ENCODE measurements at regions not wholly inside any gene's neighbourhood (a gene's known extent, or its start where the extent isn't known, plus 50 kb on each side); places are given as distances from the start of the nearest gene placed in this dataset.

GRCh38 chr4:171646984-171647383 is 166.2 kb upstream of the GALNTL6 start:
- TF ChIP-seq CTCF (IDR thresholded peaks at IDR 0.05) = no peak
- no peak for TF ChIP-seq POLR2A (IDR thresholded peaks at IDR 0.05)
- TF ChIP-seq POLR2AphosphoS5 (IDR thresholded peaks at IDR 0.05; ENCODE audit: insufficient read depth in 1 of 2, low read depth in 1 of 2) = no peak
- no peak overlapping the region for H3K27ac ChIP-seq
- H3K4me3 ChIP-seq = no peak overlapping the region
- H3K27me3 ChIP-seq = no peaks in the 10 kb centered on the region
- intact Hi-C loops (cut with DNase I) = no loop called here
- H3K36me3 ChIP-seq = no peaks in the 10 kb centered on the region
- DNase-seq (ENCODE audit: extremely low spot score in 2 of 2) = no peak
- H3K4me1 ChIP-seq = no peaks in the 10 kb centered on the region
- H3K9me3 ChIP-seq = no peaks in the 10 kb centered on the region

GRCh38 chr4:171644430-171645057 is 168.7 kb upstream of the GALNTL6 start:
- Histone ChIP-seq H3K27me3 (no peaks in the 10 kb centered on the region), H3K9me3 (no peaks in the 10 kb centered on the region), H3K4me1 (no peaks in the 10 kb centered on the region), H3K27ac (no peak overlapping the region), H3K4me3 (no peak overlapping the region), H3K36me3 (no peaks in the 10 kb centered on the region)
- intact Hi-C loops (cut with DNase I) = no loop called here
- DNase-seq (ENCODE audit: extremely low spot score in 2 of 2) = no peak
- no peak for TF ChIP-seq POLR2A (IDR thresholded peaks at IDR 0.05)
- TF ChIP-seq POLR2AphosphoS5 (IDR thresholded peaks at IDR 0.05; ENCODE audit: insufficient read depth in 1 of 2, low read depth in 1 of 2) = no peak
- TF ChIP-seq CTCF (IDR thresholded peaks at IDR 0.05) = no peak

GRCh38 chr4:171639540-171639939 is 173.7 kb upstream of the GALNTL6 start:
- no peak for DNase-seq (ENCODE audit: extremely low spot score in 2 of 2)
- intact Hi-C loops (cut with DNase I) = no loop called here
- no peaks in the 10 kb centered on the region for H3K9me3 ChIP-seq
- TF ChIP-seq CTCF (IDR thresholded peaks at IDR 0.05) (no peak), POLR2A (IDR thresholded peaks at IDR 0.05) (no peak), POLR2AphosphoS5 (IDR thresholded peaks at IDR 0.05; ENCODE audit: insufficient read depth in 1 of 2, low read depth in 1 of 2) (no peak)
- H3K4me1 ChIP-seq = no peaks in the 10 kb centered on the region
- H3K36me3 ChIP-seq = no peaks in the 10 kb centered on the region
- no peak overlapping the region for H3K4me3 ChIP-seq
- H3K27me3 ChIP-seq = no peaks in the 10 kb centered on the region
- no peak overlapping the region for H3K27ac ChIP-seq

- TF ChIP-seq POLR2AphosphoS5 (IDR thresholded peaks at IDR 0.05; ENCODE audit: insufficient read depth in 1 of 2, low read depth in 1 of 2) (no peak), CTCF (IDR thresholded peaks at IDR 0.05) (no peak), POLR2A (IDR thresholded peaks at IDR 0.05) (no peak)
- no peaks in the 10 kb centered on the region for H3K9me3 ChIP-seq
- intact Hi-C loops (cut with DNase I) = no loop called here
- H3K4me1 ChIP-seq = no peaks in the 10 kb centered on the region
- DNase-seq (ENCODE audit: extremely low spot score in 2 of 2) = no peak
- H3K4me3 ChIP-seq = no peak overlapping the region
- no peak overlapping the region for H3K27ac ChIP-seq
- no peaks in the 10 kb centered on the region for H3K36me3 ChIP-seq
- H3K27me3 ChIP-seq = no peaks in the 10 kb centered on the region
Measured at GRCh38 chr4:171636606-171637005, 176.6 kb upstream of the GALNTL6 start.

- DNase-seq (ENCODE audit: extremely low spot score in 2 of 2) = no peak
- no peak overlapping the region for H3K4me3 ChIP-seq
- TF ChIP-seq CTCF (IDR thresholded peaks at IDR 0.05) = no peak
- no peak for TF ChIP-seq POLR2A (IDR thresholded peaks at IDR 0.05)
- TF ChIP-seq POLR2AphosphoS5 (IDR thresholded peaks at IDR 0.05; ENCODE audit: insufficient read depth in 1 of 2, low read depth in 1 of 2) = no peak
- intact Hi-C loops (cut with DNase I) = no loop called here
- no peaks in the 10 kb centered on the region for H3K4me1 ChIP-seq
- no peaks in the 10 kb centered on the region for H3K27me3 ChIP-seq
- no peaks in the 10 kb centered on the region for H3K9me3 ChIP-seq
- no peak overlapping the region for H3K27ac ChIP-seq
- H3K36me3 ChIP-seq = no peaks in the 10 kb centered on the region
Measured at GRCh38 chr4:171629737-171630136, 183.5 kb upstream of the GALNTL6 start.
